Islet of Langerhans (tissue), 1 donor: ENCODE measurements at regions not wholly inside any gene's neighbourhood (a gene's known extent, or its start where the extent isn't known, plus 50 kb on each side); places are given as distances from the start of the nearest gene placed in this dataset.

ENCODE experiments used
- FAIRE-seq: peaks from one replicate; lab custom pipeline; 2011; peaks lifted over from hg19 to GRCh38; lab: Jason Lieb, UNC

DNA sequence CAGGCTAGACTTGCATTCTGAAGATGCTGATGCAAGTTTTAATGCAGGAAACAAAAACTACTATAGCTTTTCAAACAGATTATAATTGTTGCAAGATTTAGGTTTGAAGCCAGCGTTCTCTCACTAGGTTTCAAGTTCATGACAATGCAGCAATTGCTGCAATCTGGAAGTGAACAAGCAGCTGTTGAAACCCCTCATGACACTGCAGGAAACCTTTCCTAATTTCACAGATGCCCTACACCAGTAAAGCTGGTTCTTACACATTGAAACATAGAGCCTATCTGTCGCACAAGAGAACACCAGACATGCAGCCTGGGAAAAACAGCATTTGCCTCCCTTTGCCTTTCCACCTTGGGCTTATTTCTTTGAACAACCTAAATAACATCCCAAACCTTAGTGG is 1737.2 kb upstream of the MIR17HG start:
- no peak for FAIRE-seq

DNA sequence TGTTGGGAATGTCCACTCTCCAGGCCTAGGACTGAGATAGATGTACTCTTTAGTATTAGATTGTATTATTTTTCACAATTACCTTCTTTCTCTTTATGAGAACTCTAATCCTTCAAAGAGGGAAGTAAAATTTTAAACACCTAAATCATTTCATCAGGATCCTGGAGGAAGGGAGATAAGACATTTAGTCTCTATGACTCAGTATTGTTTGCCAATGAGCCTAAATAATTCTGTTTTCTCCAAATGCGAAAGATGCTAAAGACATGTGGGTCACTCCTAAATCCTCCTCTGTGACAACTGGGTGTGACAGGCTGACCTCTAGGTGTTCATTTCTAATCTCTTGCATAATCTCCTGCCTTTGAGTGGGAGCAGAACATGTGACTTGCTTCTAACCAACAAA is 1736.6 kb upstream of the MIR17HG start:
- FAIRE-seq = no peak

DNA sequence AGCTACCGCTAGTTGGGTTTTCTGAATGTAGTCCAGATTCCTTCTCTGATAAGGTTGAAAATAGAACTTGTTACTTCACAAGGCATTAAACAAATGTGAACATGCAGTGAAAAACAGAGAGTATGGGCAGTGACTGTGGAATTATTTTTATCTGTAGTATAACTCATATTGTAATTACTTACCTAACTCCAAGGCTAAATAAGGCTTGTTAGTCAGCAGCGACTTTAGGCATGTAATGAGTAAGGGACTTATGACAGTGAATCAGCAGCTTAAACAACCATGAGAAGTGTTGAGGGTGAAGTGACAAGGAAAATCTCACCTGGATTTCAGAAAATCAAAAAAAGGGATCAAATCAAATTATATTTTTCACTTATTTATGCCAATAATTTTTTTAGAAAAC is 1719.5 kb upstream of the MIR17HG start:
- no peak for FAIRE-seq

DNA sequence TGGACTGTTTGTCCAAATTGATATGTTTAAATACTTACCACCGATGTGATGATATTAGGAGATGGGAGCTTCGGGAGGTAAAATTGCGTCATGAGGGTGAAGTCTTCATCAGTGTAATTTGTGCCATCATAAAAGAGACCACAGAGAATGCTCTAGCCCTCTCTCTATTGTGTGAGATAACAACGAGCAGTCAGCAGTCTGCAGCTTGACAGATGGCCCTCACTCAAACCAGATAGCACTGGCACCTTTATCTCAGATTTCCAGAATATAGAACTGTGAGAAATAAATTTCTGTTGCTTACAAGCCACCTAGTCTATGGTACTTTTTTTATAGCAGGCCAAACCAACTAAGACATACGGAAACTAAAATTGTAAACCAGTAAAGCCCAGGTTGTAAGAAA is 1718.9 kb upstream of the MIR17HG start:
- FAIRE-seq = no peak

DNA sequence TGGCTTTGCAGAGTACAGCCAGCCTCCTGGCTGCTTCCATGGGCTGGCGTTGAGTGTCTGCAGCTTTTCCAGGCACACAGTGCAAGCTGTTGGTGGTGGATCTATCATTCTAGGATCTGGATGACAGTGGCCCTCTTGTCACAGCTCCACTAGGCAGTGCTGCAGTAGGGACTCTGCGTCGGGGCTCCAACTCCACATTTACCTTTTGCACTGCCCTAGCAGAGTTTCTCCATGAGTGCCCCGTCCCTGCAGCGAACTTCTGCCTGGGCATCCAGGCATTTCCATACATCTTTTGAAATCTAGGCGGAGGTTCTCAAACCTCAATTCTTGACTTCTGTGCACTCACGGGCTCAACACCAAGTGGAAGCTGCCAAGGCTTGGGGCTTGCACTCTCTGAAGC is 1697.3 kb upstream of the MIR17HG start:
- no peak for FAIRE-seq

DNA sequence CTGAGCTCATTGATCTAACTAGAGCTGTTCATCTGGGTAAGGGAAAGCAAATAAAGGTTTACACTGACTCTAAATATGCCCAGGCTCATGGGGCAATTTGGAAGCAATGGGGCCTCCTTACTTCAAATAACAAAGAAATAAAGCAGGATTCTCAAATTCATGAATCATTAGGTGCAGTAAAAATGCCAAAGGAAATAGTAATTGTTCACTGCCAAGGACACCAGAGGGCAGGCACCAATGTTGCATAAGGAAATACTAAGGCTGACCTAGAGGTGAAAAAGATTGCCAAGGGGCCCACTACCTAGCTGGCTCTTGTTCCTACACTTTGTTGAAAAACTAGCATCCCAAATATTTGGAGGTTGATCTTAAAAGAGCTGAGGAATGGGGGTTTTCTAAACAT is 1686.7 kb upstream of the MIR17HG start:
- FAIRE-seq = no peak

DNA sequence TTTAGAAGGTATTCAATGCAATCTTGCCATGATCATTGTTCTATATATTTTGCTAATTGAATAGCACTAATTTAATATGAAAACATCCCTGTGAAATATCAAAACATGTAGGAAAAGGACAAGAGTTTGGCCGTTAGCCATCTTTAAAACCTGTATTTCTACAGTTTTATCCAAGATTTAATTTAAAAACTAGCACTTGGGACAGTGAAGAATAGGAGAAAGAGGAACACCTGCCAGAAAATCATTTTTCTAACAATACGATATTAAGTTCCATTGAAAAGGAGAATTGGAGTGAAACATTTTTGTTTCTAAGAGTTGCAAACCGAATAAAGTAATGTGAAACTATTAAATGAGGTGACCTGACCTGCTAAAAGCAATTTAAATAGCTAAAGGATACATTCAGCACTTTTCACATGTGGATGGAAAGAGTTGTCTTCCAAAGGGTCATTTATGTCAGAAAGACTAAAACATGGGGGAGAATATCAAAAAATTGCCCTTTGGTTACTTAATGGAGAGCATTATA is 1673.6 kb upstream of the MIR17HG start:
- FAIRE-seq = no peak

DNA sequence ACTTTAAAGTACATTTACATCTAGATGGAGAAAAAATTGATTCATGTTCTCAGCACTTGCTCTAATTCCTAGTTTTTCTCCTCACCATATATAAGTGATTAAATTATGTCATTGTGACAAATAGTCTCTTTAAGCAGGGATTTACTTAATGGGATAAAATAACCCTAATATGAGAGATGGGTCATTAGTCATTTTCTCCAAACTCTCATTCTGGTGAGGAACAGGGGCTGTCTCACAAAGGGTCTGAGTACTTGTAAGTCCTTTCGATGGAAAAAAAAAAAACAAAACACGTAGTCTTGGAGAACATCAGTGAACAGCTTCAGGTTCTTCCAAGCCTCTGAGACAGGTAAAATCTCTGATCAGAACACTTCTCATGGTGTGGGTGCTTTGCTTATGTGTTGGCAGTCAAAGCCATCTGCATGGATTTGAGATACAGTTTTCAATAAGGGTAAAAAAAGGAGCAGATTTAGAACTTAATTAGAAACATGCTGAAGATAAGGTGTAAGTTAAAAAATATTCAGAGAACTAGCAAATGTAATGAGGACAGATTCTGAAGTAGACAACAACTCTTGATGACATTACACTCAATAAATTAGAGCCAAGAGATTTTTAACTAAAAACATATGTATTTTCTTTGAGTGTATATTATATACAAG is 1668.9 kb upstream of the MIR17HG start:
- no peak for FAIRE-seq

DNA sequence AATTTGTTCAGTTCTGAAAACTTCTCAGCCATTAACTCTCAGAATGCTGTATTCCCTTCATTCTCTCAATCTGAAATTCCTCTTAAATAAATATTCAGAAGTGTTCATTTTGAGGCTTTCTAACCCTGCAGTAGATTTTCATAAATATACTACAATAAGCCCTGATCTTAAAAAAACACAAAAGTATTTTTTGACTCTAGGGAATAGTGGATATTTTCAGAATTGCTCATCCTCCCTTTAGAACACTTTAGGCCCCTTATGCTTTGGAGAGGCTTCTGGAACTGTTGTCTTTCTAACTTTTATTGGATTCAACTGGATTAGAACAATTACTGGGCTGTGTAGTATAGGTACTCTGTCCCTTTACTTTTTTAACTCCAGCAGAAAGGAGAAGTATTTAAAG is 1662.6 kb upstream of the MIR17HG start:
- no peak for FAIRE-seq

DNA sequence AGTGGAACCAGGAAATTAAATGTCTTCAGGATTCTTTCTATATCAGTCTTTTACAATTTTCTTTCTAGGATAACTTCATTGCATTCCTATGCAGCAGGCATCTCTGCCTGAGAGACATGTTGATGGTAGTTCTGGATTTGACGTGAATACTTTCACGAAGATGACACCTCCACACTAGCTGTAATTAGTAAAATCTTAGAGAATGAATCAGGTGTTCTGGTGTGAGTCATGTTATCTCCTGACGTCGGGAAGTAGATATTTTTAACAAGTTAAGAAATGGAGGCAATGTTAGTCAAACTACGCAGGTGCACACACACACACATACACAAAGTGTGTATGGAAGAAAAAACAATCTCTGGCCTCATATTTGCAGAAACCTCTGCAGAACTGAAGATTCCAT is 1661.3 kb upstream of the MIR17HG start:
- FAIRE-seq = no peak

DNA sequence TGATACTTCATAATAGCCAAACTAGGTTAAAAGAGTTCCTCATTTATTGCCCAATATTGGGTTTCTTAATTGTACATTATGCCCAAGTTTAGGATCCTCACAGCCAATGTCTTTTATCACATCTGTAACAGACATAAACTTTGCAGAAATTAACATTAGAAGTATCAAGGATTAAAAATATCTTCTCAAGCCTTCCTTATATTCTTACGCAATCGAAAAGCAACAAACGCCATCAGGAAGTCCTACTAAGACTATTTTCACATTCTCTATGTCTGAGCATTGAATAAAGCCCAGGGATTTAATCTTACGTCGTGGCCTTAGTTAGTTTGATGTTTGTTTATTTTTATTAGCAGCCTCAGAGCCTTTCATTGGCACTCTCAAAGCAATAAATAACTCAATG is 1660.4 kb upstream of the MIR17HG start:
- no peak for FAIRE-seq

DNA sequence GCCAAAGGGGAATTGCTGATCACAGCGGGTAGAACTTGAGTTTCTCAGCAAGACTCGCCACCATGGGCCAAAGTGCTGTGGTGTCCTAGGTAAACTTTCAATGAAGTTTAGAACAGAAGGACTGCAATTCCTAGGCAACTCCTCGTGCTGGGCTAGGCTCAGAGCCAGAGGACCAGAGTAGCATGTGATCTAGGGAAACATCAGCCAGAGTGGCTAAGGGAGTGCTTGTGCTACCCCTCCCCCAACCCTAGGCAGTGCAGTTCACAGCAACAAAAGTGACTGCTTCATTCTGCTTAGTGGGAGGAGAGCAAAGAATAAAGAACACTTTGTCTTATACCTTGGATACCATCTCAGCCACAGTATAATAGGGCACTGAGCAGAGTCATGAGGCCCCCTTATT is 1658.6 kb upstream of the MIR17HG start:
- no peak for FAIRE-seq

DNA sequence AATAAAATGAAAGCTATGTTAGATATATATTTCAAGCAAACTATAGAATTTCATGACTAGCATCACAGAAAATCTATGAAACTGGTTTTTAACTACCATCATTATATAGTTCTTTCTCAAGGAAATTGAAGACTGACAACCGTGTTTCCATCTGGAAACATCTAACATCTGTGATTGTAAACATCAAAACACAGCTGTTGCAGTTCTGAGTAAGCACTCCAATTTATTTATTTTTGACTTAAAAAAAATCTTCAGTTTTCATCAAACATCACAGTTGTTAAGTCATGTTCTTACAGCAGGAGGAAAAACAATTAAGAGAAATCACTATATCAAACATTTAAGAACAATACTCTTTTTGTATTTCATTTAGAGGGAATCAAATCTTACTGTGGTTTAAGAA is 1653.0 kb upstream of the MIR17HG start:
- FAIRE-seq = no peak

DNA sequence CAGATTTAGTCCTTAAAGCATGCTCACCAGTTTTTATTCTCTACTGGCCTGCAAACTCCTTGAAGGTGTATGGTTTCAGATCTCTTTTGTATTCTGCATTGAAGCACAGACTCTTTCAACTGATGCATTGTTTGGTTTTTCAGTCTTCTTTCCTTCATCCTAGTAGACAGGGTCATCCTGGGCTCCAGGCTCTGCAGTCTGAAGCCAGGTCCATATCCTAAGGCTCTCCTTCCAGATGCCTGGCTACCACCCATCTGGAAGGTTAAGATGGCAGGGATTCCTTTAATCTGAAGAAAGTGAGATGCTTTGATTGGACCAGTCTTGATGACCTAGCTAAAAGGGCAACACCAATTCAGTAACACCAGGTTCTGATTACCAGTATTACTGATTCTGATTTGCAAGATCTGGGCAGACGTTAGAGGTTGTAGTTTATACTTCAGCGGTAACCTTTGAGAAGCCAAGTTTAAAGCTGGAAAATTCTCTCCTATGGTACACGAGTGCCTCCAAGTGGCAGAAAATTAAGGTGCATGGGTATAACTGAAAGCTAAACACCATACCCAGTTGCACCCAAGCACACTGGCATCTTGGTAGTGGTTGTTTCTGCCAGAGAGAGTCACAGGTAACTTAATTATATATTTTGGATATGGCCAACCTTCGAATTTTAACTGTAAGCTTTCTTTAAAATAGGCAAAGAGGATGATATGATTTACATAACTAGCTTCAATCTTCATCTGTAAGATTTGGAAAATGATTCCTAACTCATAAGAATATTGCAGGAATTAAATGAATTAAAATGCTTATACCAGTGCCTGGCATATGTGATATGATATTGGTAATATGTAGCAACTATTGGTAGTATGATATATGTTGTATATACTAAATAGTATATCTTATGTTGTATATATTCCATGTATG is 1651.9 kb upstream of the MIR17HG start:
- peak; percentile 61 for FAIRE-seq

DNA sequence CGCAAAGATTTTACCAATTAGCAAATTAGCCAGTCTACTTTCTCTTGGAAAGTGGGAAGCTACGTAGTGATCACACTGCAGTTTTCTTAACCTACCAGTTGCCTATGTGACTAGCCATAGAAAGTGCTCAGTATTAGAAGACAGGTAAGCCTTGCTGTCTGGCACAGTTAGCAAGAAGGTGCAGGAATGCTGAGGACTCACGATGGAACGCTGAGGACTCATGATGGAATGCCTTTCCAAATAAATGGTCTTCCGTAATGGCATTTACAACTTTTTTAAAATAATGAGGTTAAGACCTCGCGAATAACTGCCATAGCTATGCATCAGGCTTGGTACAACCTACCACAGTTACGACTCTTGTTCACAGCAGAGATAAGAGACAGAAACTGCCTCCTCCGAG is 1645.6 kb upstream of the MIR17HG start:
- FAIRE-seq = no peak

DNA sequence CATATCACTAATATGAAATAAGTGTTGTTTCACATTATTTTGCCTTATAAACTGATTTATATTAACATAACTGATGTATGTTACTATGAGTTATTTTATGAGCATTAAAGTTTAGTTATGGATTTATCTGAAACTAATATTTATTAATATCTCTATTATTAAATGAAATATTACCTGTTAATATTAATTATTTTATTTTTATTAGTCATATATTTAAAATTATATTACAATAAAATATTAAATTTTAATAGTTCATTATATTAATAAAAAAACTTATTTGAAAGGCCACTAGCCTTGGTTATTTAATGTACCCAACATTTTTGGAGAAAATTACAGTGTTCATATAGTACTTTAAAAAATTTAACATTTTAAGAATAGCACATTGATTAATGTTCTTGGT is 1643.4 kb upstream of the MIR17HG start:
- no peak for FAIRE-seq

DNA sequence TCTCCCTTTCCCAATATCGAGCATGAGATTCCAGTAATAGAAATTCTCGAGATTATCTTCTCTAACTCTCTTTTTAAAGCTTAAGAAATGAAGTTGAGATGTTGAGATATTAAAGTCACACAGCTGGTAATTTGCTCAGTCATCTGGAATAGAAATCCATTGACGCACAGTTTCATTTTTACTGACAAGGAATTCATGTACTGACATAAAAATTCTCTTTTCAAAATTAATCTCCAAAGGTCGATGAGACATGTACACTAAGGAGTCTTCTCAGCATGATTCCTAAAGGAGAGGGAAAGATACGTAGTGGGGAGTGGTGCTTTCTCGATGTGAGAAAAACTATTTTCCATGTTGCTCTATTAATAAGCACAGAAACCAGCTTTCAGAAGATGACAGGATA is 1639.5 kb upstream of the MIR17HG start:
- no peak for FAIRE-seq

DNA sequence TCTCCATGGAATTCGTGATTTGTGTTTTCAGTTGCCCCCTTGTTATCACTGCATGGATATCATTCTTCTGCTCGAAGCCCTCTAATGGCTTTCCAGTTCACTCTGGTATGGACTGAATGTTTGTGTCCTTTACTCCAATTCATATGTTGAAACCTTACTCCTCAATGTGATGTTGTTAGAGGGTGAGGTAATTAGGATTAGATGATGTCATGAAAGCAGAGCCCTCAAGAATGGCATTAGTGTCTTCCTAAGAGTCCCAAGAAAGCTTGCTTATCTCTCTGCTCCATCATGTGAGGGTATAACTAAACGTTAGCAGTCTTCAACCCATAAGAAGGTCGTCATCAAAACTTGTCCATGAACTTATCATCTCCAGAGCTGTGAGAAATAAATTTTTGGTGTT is 1626.3 kb upstream of the MIR17HG start:
- FAIRE-seq = no peak

DNA sequence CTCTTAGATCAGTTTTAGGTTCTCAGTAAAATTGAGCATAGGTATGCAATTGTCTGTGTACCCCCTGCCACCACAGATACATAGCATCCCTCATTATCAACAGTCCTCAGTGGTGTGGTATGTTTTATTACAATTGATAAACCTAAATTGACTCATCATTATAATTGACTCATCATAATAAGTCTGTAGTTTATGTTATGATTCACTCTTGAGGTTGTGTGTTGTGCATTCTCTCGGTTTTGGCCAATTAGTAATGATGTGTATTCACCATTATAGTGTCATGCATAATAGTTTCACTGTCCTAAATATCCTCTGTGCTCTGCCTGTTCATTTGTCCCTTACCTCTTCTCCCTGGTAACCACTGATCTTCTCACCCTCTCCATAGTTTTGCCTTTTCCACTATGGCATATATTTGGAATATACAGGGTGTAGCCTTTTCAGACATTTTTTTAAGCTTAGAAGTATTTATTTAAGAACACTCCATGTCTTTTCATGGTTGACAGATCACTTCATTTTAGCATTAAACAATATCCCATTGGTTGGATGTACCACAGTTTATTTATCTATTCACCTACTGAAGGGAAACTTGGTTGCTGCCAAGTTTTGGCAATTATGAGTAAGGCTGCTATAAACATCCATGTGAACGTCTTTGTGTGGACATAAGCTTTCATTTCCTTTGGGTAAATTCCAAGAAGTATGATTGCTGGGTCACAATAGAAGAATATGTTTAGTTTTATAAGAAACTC is 1620.6 kb upstream of the MIR17HG start:
- no peak for FAIRE-seq

DNA sequence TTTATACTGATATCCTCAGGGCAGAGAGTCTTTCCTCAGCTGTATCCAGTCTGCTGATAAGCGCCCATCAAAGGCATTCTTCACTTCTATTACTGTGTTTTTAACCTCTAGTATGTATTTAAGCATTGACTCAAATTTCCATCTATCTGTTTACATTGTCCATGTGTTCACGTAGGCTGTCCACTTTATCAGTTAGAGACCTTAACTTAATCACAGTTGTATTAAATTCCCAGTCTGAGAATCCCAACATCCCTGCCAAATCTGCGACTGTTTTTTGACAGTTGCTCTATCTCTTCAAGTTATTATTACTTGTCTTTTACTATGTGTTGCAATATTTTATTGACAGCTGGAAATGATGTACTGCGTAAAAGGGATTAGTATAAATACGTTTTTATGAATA is 1613.7 kb upstream of the MIR17HG start:
- no peak for FAIRE-seq

DNA sequence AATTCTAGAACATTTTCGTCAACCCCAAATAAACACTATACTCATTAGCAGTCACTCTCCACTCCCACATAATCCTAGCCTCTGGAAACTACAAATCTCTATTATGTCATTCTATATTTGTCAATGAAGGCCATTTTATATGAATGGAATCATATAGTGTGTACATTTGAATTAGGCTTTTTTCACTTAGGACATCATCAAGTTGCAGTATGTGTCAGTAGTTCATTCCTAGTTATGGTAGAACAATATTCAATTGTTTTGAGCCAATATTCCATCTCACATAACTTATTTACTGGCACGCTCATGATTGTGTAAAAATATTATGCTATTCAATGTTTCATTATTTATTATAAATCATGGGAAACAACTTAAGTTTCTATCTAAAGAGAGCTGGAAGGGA is 1610.4 kb upstream of the MIR17HG start:
- no peak for FAIRE-seq

DNA sequence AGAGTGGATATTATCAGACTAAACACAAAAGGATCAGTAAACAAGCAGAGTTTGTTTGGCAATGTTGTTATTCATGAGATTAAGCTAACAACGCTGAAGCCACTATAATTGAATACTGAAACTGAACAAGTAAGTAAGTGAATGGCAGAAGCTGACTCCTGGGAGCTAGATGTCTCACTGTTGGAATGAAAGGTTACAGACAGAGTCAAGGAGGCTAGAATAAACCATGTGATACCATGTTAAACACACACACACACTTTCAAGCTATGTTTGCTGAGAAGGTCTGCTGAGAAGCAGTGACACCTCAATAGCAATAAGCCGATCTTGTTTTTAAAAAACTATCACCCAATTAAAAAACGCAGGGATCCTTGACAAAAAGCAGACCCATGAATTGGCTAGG is 1609.4 kb upstream of the MIR17HG start:
- FAIRE-seq = no peak
